ENCODE measurements at regions not wholly inside any gene's neighbourhood (a gene's known extent, or its start where the extent isn't known, plus 50 kb on each side); places are given as distances from the start of the nearest gene placed in this dataset.

DNA sequence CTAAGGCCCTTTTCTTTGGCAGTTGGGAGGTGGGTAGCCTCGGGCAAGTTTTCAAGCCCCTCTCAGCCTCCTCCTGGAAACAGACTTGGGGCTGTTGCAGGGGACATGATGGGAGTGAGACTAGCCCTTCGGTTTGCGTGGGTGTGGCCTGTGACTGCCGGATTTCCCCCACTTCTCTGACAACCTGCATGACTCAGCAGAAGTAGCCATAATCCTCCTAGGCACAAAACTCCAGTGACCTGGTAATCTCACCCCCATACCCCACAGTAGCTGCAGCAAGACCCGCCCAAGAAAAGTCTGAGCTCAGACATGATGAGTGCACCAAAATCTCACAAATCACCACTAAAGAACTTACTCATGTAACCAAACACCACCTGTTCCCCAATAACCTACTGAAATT, 433.7 kb upstream of the AMOT start:
- TF ChIP-seq, protein P1, sequence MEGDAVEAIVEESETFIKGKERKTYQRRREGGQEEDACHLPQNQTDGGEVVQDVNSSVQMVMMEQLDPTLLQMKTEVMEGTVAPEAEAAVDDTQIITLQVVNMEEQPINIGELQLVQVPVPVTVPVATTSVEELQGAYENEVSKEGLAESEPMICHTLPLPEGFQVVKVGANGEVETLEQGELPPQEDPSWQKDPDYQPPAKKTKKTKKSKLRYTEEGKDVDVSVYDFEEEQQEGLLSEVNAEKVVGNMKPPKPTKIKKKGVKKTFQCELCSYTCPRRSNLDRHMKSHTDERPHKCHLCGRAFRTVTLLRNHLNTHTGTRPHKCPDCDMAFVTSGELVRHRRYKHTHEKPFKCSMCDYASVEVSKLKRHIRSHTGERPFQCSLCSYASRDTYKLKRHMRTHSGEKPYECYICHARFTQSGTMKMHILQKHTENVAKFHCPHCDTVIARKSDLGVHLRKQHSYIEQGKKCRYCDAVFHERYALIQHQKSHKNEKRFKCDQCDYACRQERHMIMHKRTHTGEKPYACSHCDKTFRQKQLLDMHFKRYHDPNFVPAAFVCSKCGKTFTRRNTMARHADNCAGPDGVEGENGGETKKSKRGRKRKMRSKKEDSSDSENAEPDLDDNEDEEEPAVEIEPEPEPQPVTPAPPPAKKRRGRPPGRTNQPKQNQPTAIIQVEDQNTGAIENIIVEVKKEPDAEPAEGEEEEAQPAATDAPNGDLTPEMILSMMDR (IDR thresholded peaks at IDR 0.05 in 8 of 11, conservative IDR thresholded peaks at IDR 0.05 in 3 of 11) = no peak
- TF ChIP-seq POLR2AphosphoS5 (IDR thresholded peaks at IDR 0.05) (no peak), POLR2A (IDR thresholded peaks at IDR 0.05) (no peak)
